NCI-H510A treated with DMSO at 0.1 percent for 48 hours (cell line): ENCODE measurements at regions not wholly inside any gene's neighbourhood (a gene's known extent, or its start where the extent isn't known, plus 50 kb on each side); places are given as distances from the start of the nearest gene placed in this dataset.
"Not testable (repeated sequence)": the region's sequence is repeated elsewhere in the genome, so short reads cannot be mapped to it uniquely, and the experiment has no call there.

ENCODE experiments used
- DNase-seq: peaks from one replicate; lab custom pipeline; 2025; lab: John Stamatoyannopoulos, UW

- DNase-seq = no peak
Observed at GRCh38 chr16:56013962-56014552, 138.9 kb upstream of the CES5A start.

GRCh38 chr16:56012482-56012811, 137.3 kb upstream of the CES5A start:
- no peak for DNase-seq

GRCh38 chr16:56011808-56012481, 136.8 kb upstream of the CES5A start:
- DNase-seq = no peak

- no peak for DNase-seq
Observed at GRCh38 chr16:56005958-56006357, 130.8 kb upstream of the CES5A start.

- DNase-seq = no peak
Observed at GRCh38 chr16:55999683-56000082, 124.5 kb upstream of the CES5A start.

- DNase-seq = no peak
Observed at GRCh38 chr16:55993088-55993487, 117.9 kb upstream of the CES5A start.

- DNase-seq = no peak
Observed at GRCh38 chr16:55992551-55992950, 117.4 kb upstream of the CES5A start.

- no peak for DNase-seq
Observed at GRCh38 chr16:55991843-55992242, 116.7 kb upstream of the CES5A start.

GRCh38 chr16:55989569-55989907, 114.4 kb upstream of the CES5A start:
- no peak for DNase-seq

GRCh38 chr16:55988850-55989568, 113.8 kb upstream of the CES5A start:
- not testable (repeated sequence) for DNase-seq

GRCh38 chr16:55988013-55988412, 112.8 kb upstream of the CES5A start:
- no peak for DNase-seq

GRCh38 chr16:55982597-55982996, 107.4 kb upstream of the CES5A start:
- DNase-seq = no peak

- no peak for DNase-seq
Observed at GRCh38 chr16:55981557-55981956, 106.4 kb upstream of the CES5A start.

- DNase-seq = no peak
Observed at GRCh38 chr16:55976815-55977214, 101.6 kb upstream of the CES5A start.

GRCh38 chr16:55971447-55971846, 96.3 kb upstream of the CES5A start:
- no peak for DNase-seq

- DNase-seq = no peak
Observed at GRCh38 chr16:55968221-55968620, 93.0 kb upstream of the CES5A start.

- no peak for DNase-seq
Observed at GRCh38 chr16:55964923-55965475, 89.8 kb upstream of the CES5A start.

- no peak for DNase-seq
Observed at GRCh38 chr16:55955845-55956244, 80.7 kb upstream of the CES5A start.

GRCh38 chr16:55955424-55955823, 80.3 kb upstream of the CES5A start:
- DNase-seq = no peak

- DNase-seq = no peak
Observed at GRCh38 chr16:55954906-55955305, 79.7 kb upstream of the CES5A start.

- no peak for DNase-seq
Observed at GRCh38 chr16:55949518-55949917, 74.3 kb upstream of the CES5A start.

- DNase-seq = peak; percentile 23
Observed at GRCh38 chr16:55948230-55948629, 73.1 kb upstream of the CES5A start.

- no peak for DNase-seq
Observed at GRCh38 chr16:55947366-55947765, 72.2 kb upstream of the CES5A start.
